ENCODE measurements at regions not wholly inside any gene's neighbourhood (a gene's known extent, or its start where the extent isn't known, plus 50 kb on each side); places are given as distances from the start of the nearest gene placed in this dataset.

- H3K9ac ChIP-seq (ENCODE audit: low read depth, low read length), result no peak overlapping the region
- H3K36me3 ChIP-seq (ENCODE audit: insufficient read depth, low read length), result no peaks in the 10 kb centered on the region
- H3K4me3 ChIP-seq (ENCODE audit: low read length), result no peak overlapping the region
- no peaks in the 10 kb centered on the region for H3K27me3 ChIP-seq (ENCODE audit: control insufficient read depth, insufficient read depth, low read length)
- no peak overlapping the region for H3K4me2 ChIP-seq (ENCODE audit: low read length)
- no peaks in the 10 kb centered on the region for H3K4me1 ChIP-seq (ENCODE audit: control insufficient read depth, insufficient read depth, low read length)
- H3K9me3 ChIP-seq (replicated peaks; ENCODE audit: low read length), result no peaks in the 10 kb centered on the region
Observed at GRCh38 chr2:49278141-49278540, 123.8 kb upstream of the FSHR start.

DNA sequence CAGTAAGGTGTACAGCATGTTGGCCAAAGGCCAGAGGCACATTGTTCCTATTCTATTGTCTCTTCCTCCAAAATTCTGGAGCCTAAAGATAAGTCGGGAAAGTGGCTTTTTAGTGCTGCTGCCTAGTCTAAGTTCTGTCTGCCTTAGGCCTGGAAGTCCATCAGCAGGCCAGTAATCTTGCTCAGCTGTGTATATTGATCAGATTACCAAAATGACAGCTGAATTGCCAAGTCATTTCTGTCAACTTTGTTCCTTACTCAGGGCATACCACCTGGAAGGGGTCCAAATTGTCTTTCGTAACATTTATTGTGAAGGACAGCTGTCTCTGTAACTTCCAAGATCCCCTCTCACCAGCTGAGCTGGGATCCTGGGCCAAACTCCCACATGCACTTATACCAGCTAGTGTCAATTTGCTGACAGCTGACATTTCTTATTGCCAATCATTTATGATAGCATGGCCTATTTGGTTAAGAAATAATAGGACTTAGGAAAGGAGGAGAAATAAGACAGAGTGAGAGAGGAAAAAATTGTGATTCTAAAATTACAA lies 116.8 kb upstream of the FSHR start:
- H3K27me3 ChIP-seq (ENCODE audit: control insufficient read depth, insufficient read depth, low read length), result no peaks in the 10 kb centered on the region
- no peaks in the 10 kb centered on the region for H3K36me3 ChIP-seq (ENCODE audit: insufficient read depth, low read length)
- H3K4me2 ChIP-seq (ENCODE audit: low read length), result no peak overlapping the region
- no peak overlapping the region for H3K9ac ChIP-seq (ENCODE audit: low read depth, low read length)
- no peaks in the 10 kb centered on the region for H3K9me3 ChIP-seq (replicated peaks; ENCODE audit: low read length)
- H3K4me1 ChIP-seq (ENCODE audit: control insufficient read depth, insufficient read depth, low read length), result no peaks in the 10 kb centered on the region
- no peak overlapping the region for H3K4me3 ChIP-seq (ENCODE audit: low read length)

DNA sequence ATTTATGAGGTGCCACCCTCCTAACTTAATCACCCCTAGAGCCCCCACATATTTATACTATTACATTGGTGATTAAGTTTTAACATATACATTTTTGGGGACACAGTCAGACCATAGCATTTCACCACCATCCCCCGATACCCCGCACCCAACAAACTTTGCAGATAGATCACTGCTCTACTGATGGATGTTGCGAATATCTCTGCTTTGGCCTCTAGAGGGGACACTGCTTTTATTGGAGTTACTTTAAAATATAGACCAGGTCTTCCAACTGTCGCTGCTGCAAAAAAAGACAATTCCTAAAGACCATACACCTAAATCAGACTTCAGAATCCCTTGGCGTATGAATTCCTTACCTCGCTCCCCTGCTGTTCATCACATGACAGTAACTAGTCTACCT lies 115.8 kb upstream of the FSHR start:
- H3K9ac ChIP-seq (ENCODE audit: low read depth, low read length), result no peak overlapping the region
- H3K4me2 ChIP-seq (ENCODE audit: low read length), result no peak overlapping the region
- H3K9me3 ChIP-seq (replicated peaks; ENCODE audit: low read length), result no peaks in the 10 kb centered on the region
- no peak overlapping the region for H3K4me3 ChIP-seq (ENCODE audit: low read length)
- no peaks in the 10 kb centered on the region for H3K36me3 ChIP-seq (ENCODE audit: insufficient read depth, low read length)
- H3K4me1 ChIP-seq (ENCODE audit: control insufficient read depth, insufficient read depth, low read length), result no peaks in the 10 kb centered on the region
- H3K27me3 ChIP-seq (ENCODE audit: control insufficient read depth, insufficient read depth, low read length), result no peaks in the 10 kb centered on the region

- Histone ChIP-seq H3K9me3 (replicated peaks; ENCODE audit: low read length) (no peaks in the 10 kb centered on the region), H3K9ac (ENCODE audit: low read depth, low read length) (no peak overlapping the region), H3K4me2 (ENCODE audit: low read length) (no peak overlapping the region), H3K27me3 (ENCODE audit: control insufficient read depth, insufficient read depth, low read length) (peaks cover 18% of the 10 kb centered on the region), H3K36me3 (ENCODE audit: insufficient read depth, low read length) (no peaks in the 10 kb centered on the region), H3K4me1 (ENCODE audit: control insufficient read depth, insufficient read depth, low read length) (no peaks in the 10 kb centered on the region), H3K4me3 (ENCODE audit: low read length) (no peak overlapping the region)
Observed at GRCh38 chr2:49265471-49265870, 111.2 kb upstream of the FSHR start.

GRCh38 chr2:49262801-49263560 lies 108.7 kb upstream of the FSHR start:
- no peak overlapping the region for H3K9ac ChIP-seq (ENCODE audit: low read depth, low read length)
- no peaks in the 10 kb centered on the region for H3K4me1 ChIP-seq (ENCODE audit: control insufficient read depth, insufficient read depth, low read length)
- no peaks in the 10 kb centered on the region for H3K36me3 ChIP-seq (ENCODE audit: insufficient read depth, low read length)
- peaks cover 22% of the 10 kb centered on the region for H3K27me3 ChIP-seq (ENCODE audit: control insufficient read depth, insufficient read depth, low read length)
- H3K9me3 ChIP-seq (replicated peaks; ENCODE audit: low read length), result no peaks in the 10 kb centered on the region
- no peak overlapping the region for H3K4me2 ChIP-seq (ENCODE audit: low read length)
- no peak overlapping the region for H3K4me3 ChIP-seq (ENCODE audit: low read length)

DNA sequence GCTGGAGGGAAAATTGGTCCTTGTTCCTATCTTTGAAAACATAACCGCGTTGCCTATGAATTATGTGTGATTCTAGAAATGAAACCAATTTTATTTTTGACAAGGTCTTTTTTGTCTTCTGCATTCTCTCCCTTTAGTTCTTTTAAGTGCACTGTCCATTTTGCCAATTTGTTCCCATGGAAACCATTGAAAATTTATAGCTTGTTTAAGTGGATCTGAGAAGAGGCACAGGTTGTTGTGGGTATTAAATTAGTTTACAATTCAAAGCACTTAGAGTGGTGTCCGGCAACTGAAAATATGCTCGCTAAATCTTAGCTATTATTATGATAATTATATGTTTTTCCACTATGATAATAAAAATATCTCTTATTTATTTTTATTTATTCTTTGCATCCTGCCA lies 107.5 kb upstream of the FSHR start:
- no peak overlapping the region for H3K4me3 ChIP-seq (ENCODE audit: low read length)
- no peaks in the 10 kb centered on the region for H3K36me3 ChIP-seq (ENCODE audit: insufficient read depth, low read length)
- no peak overlapping the region for H3K9ac ChIP-seq (ENCODE audit: low read depth, low read length)
- peaks cover 22% of the 10 kb centered on the region for H3K27me3 ChIP-seq (ENCODE audit: control insufficient read depth, insufficient read depth, low read length)
- H3K9me3 ChIP-seq (replicated peaks; ENCODE audit: low read length), result no peaks in the 10 kb centered on the region
- H3K4me1 ChIP-seq (ENCODE audit: control insufficient read depth, insufficient read depth, low read length), result no peaks in the 10 kb centered on the region
- no peak overlapping the region for H3K4me2 ChIP-seq (ENCODE audit: low read length)

- Histone ChIP-seq H3K4me1 (ENCODE audit: control insufficient read depth, insufficient read depth, low read length) (no peaks in the 10 kb centered on the region), H3K4me2 (ENCODE audit: low read length) (no peak overlapping the region), H3K9ac (ENCODE audit: low read depth, low read length) (no peak overlapping the region), H3K9me3 (replicated peaks; ENCODE audit: low read length) (no peaks in the 10 kb centered on the region), H3K4me3 (ENCODE audit: low read length) (no peak overlapping the region), H3K36me3 (ENCODE audit: insufficient read depth, low read length) (no peaks in the 10 kb centered on the region), H3K27me3 (ENCODE audit: control insufficient read depth, insufficient read depth, low read length) (peaks cover 26% of the 10 kb centered on the region)
Observed at GRCh38 chr2:49260979-49261538, 106.7 kb upstream of the FSHR start.

GRCh38 chr2:49259926-49260325 lies 105.6 kb upstream of the FSHR start:
- H3K4me1 ChIP-seq (ENCODE audit: control insufficient read depth, insufficient read depth, low read length), result no peaks in the 10 kb centered on the region
- no peak overlapping the region for H3K4me2 ChIP-seq (ENCODE audit: low read length)
- H3K9me3 ChIP-seq (replicated peaks; ENCODE audit: low read length), result no peaks in the 10 kb centered on the region
- no peaks in the 10 kb centered on the region for H3K36me3 ChIP-seq (ENCODE audit: insufficient read depth, low read length)
- no peak overlapping the region for H3K4me3 ChIP-seq (ENCODE audit: low read length)
- H3K27me3 ChIP-seq (ENCODE audit: control insufficient read depth, insufficient read depth, low read length), result peaks cover 29% of the 10 kb centered on the region
- H3K9ac ChIP-seq (ENCODE audit: low read depth, low read length), result no peak overlapping the region

- no peak overlapping the region for H3K4me3 ChIP-seq (ENCODE audit: low read length)
- no peaks in the 10 kb centered on the region for H3K9me3 ChIP-seq (replicated peaks; ENCODE audit: low read length)
- H3K36me3 ChIP-seq (ENCODE audit: insufficient read depth, low read length), result no peaks in the 10 kb centered on the region
- H3K4me2 ChIP-seq (ENCODE audit: low read length), result no peak overlapping the region
- H3K9ac ChIP-seq (ENCODE audit: low read depth, low read length), result no peak overlapping the region
- peaks cover 15% of the 10 kb centered on the region for H3K4me1 ChIP-seq (ENCODE audit: control insufficient read depth, insufficient read depth, low read length)
- H3K27me3 ChIP-seq (ENCODE audit: control insufficient read depth, insufficient read depth, low read length), result peaks cover 11% of the 10 kb centered on the region
Observed at GRCh38 chr2:49255409-49255971, 101.2 kb upstream of the FSHR start.

DNA sequence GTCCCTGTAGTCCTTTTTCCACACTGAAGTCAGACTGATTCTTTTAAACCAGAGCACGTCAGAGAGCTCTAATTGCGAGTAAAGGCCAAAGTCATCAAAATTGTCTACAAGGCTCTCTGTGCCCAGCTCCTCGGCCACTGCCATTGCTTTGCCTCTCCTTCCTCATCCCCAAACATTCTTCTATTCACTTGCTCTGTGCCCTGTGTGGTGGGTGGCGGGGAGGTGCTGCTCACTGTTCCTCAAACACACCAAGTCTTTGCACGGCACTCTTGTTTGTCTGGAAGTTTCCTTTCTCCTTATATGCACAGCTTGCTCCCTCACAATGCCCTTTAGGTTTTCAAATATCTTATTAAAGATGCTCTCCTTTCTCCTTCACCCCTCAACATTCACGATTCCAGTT lies 100.1 kb upstream of the FSHR start:
- peaks cover 7% of the 10 kb centered on the region for H3K27me3 ChIP-seq (ENCODE audit: control insufficient read depth, insufficient read depth, low read length)
- H3K9ac ChIP-seq (ENCODE audit: low read depth, low read length), result no peak overlapping the region
- H3K4me3 ChIP-seq (ENCODE audit: low read length), result no peak overlapping the region
- no peaks in the 10 kb centered on the region for H3K36me3 ChIP-seq (ENCODE audit: insufficient read depth, low read length)
- H3K4me2 ChIP-seq (ENCODE audit: low read length), result no peak overlapping the region
- peaks cover 17% of the 10 kb centered on the region for H3K4me1 ChIP-seq (ENCODE audit: control insufficient read depth, insufficient read depth, low read length)
- no peaks in the 10 kb centered on the region for H3K9me3 ChIP-seq (replicated peaks; ENCODE audit: low read length)

GRCh38 chr2:49251766-49252165 lies 97.5 kb upstream of the FSHR start:
- Histone ChIP-seq H3K27me3 (ENCODE audit: control insufficient read depth, insufficient read depth, low read length) (peaks cover 7% of the 10 kb centered on the region), H3K4me2 (ENCODE audit: low read length) (peak overlapping the region; percentile 51), H3K9me3 (replicated peaks; ENCODE audit: low read length) (no peaks in the 10 kb centered on the region), H3K4me3 (ENCODE audit: low read length) (no peak overlapping the region), H3K4me1 (ENCODE audit: control insufficient read depth, insufficient read depth, low read length) (peaks cover 29% of the 10 kb centered on the region), H3K9ac (ENCODE audit: low read depth, low read length) (peak overlapping the region; percentile 15), H3K36me3 (ENCODE audit: insufficient read depth, low read length) (no peaks in the 10 kb centered on the region)

All from skeletal muscle satellite cell (primary cell).